IMR-90 (cell line): ENCODE measurements at regions not wholly inside any gene's neighbourhood (a gene's known extent, or its start where the extent isn't known, plus 50 kb on each side); places are given as distances from the start of the nearest gene placed in this dataset.

Experiments used
- CEBPB ChIP-seq: IDR thresholded peaks from 2 replicates; pipeline ENCODE4 v1.6.1; 2012; ENCODE audit warnings: low read depth, low read length, improper control_type of control experiment
- CTCF ChIP-seq: conservative IDR thresholded peaks from 2 replicates; pipeline ENCODE4 v1.5.1; 2012; ENCODE audit warnings: mild to moderate bottlenecking, low read depth, low read length, improper control_type of control experiment
- FOS ChIP-seq: fragments of 150-350 bp; IDR thresholded peaks from 2 replicates; pipeline ENCODE4 v1.6.1; 2016; ENCODE audit warnings: low read depth, low read length
- MAZ ChIP-seq: IDR thresholded peaks from 2 replicates; pipeline ENCODE4 v1.6.1; 2012; ENCODE audit warnings: low read depth, mild to moderate bottlenecking, low read length, improper control_type of control experiment, moderate library complexity, borderline replicate concordance
- POLR2A ChIP-seq: IDR thresholded peaks from 2 replicates; pipeline ENCODE4 v1.6.1; 2012; ENCODE audit warnings: mild to moderate bottlenecking, low read depth, low read length
- RAD21 ChIP-seq: IDR thresholded peaks from 2 replicates; pipeline ENCODE4 v1.6.1; 2012; ENCODE audit warnings: low read length, improper control_type of control experiment
- RCOR1 ChIP-seq: IDR thresholded peaks from 2 replicates; pipeline ENCODE4 v1.6.1; 2012; ENCODE audit warnings: mild to moderate bottlenecking, low read length, improper control_type of control experiment; ENCODE audit not compliant: insufficient replicate concordance
- USF2 ChIP-seq: fragments of 150-350 bp; IDR thresholded peaks from 2 replicates; pipeline ENCODE4 v1.6.1; 2017; ENCODE audit warnings: mild to moderate bottlenecking, antibody characterized with exemption, low read length, low read depth

GRCh38 chr3:103393395-103394186, 958.8 kb downstream of the ZPLD1 start:
- TF ChIP-seq CTCF (no peak), POLR2A (no peak), CEBPB (no peak), RAD21 (no peak), USF2 (peak; percentile 66), RCOR1 (no peak), FOS (no peak; the same call in 1 of the 2 replicates), MAZ (no peak)
